Liver (tissue), 8 donors: ENCODE measurements at regions not wholly inside any gene's neighbourhood (a gene's known extent, or its start where the extent isn't known, plus 50 kb on each side); places are given as distances from the start of the nearest gene placed in this dataset.

ENCODE experiments used
- DNase-seq: peaks from one replicate; pipeline ENCODE4 v3.0.0-alpha.2; 2017; ENCODE audit warnings: low spot score
- H3K27ac ChIP-seq, 2 donors: one replicate each; pipeline ENCODE4 v1.7.0; 2013; ENCODE audit warnings: inconsistent platforms in 2 of 2, low read length in 2 of 2, control low read depth in 1 of 2, low read depth in 1 of 2, mild to moderate bottlenecking in 1 of 2
- H3K27me3 ChIP-seq, 4 donors: one replicate each; pipeline versions ENCODE4 v1.6.1 to v1.7.0; 2013; ENCODE audit warnings: low read length in 3 of 4, inconsistent platforms in 1 of 4, mild to moderate bottlenecking in 1 of 4, moderate library complexity in 1 of 4; ENCODE audit not compliant: control insufficient read depth in 4 of 4, insufficient read depth in 4 of 4
- H3K36me3 ChIP-seq, 4 donors: one replicate each; pipeline versions ENCODE4 v1.6.1 to v1.7.0; 2013; ENCODE audit warnings: low read length in 3 of 4, mild to moderate bottlenecking in 3 of 4, low read depth in 1 of 4, moderate library complexity in 1 of 4; ENCODE audit not compliant: control insufficient read depth in 4 of 4, insufficient read depth in 3 of 4
- H3K4me1 ChIP-seq, 4 donors: one replicate each; pipeline versions ENCODE4 v1.6.1 to v1.7.0; 2013; ENCODE audit warnings: low read length in 3 of 4, mild to moderate bottlenecking in 3 of 4, moderate library complexity in 1 of 4; ENCODE audit not compliant: control insufficient read depth in 4 of 4, insufficient read depth in 4 of 4
- H3K4me3 ChIP-seq, 3 donors: one replicate each; pipeline versions ENCODE4 v1.6.1 to v1.7.0; 2013; ENCODE audit warnings: low read length in 3 of 3, control low read depth in 1 of 3, low read depth in 1 of 3, mild to moderate bottlenecking in 1 of 3
- H3K9ac ChIP-seq, 2 donors: one replicate each; pipeline ENCODE4 v1.7.0; 2013; ENCODE audit warnings: low read length in 2 of 2, mild to moderate bottlenecking in 2 of 2, moderate library complexity in 2 of 2, control low read depth in 1 of 2, low read depth in 1 of 2
- H3K9me3 ChIP-seq, 4 donors: one replicate each; pipeline versions ENCODE4 v1.6.1 to v1.7.0; 2013; ENCODE audit warnings: low read length in 3 of 4; ENCODE audit not compliant: control insufficient read depth in 4 of 4
- EGR1 ChIP-seq, 2 donors: IDR thresholded peaks; 2 replicates each; pipeline ENCODE4 v1.6.1; 2016 to 2018; ENCODE audit warnings: antibody characterized with exemption in 2 of 2, low read depth in 2 of 2
- FOXA1 ChIP-seq: IDR thresholded peaks from 2 replicates; pipeline ENCODE4 v1.6.1; 2016; ENCODE audit warnings: antibody characterized with exemption
- FOXA2 ChIP-seq: IDR thresholded peaks from 2 replicates; pipeline ENCODE4 v1.6.1; 2016; ENCODE audit warnings: antibody characterized with exemption
- GABPA ChIP-seq, 2 donors: IDR thresholded peaks in 1 of 2; conservative IDR thresholded peaks in 1 of 2; 2 replicates each; pipeline ENCODE4 v1.6.1; 2016; ENCODE audit warnings: antibody characterized with exemption in 2 of 2, mild to moderate bottlenecking in 1 of 2, moderate library complexity in 1 of 2
- HNF4A ChIP-seq, 2 donors: conservative IDR thresholded peaks; 2 replicates each; pipeline ENCODE4 v1.6.1; 2016; ENCODE audit warnings: antibody characterized with exemption in 2 of 2, mild to moderate bottlenecking in 2 of 2
- HNF4G ChIP-seq: IDR thresholded peaks from 2 replicates; pipeline ENCODE4 v1.6.1; 2016; ENCODE audit warnings: antibody characterized with exemption
- JUND ChIP-seq, 2 donors: IDR thresholded peaks; 2 replicates each; pipeline ENCODE4 v1.6.1; 2016; ENCODE audit warnings: antibody characterized with exemption in 2 of 2
- MAX ChIP-seq: IDR thresholded peaks from 2 replicates; pipeline ENCODE4 v1.6.1; 2016; ENCODE audit warnings: antibody characterized with exemption
- NR2F2 ChIP-seq: IDR thresholded peaks from 2 replicates; pipeline ENCODE4 v1.6.1; 2016; ENCODE audit warnings: antibody characterized with exemption
- RAD21 ChIP-seq, 2 donors: IDR thresholded peaks; 2 replicates each; pipeline ENCODE4 v1.6.1; 2016; ENCODE audit warnings: antibody characterized with exemption in 2 of 2, mild to moderate bottlenecking in 2 of 2
- REST ChIP-seq: IDR thresholded peaks from 2 replicates; pipeline ENCODE4 v1.6.1; 2016; ENCODE audit warnings: antibody characterized with exemption, mild to moderate bottlenecking
- RXRA ChIP-seq, 2 donors: IDR thresholded peaks; 2 replicates each; pipeline ENCODE4 v1.6.1; 2017 to 2018; ENCODE audit warnings: antibody characterized with exemption in 2 of 2, mild to moderate bottlenecking in 1 of 2
- SP1 ChIP-seq: IDR thresholded peaks from 2 replicates; pipeline ENCODE4 v1.6.1; 2018; ENCODE audit warnings: antibody characterized with exemption, mild to moderate bottlenecking
- TAF1 ChIP-seq: conservative IDR thresholded peaks from 2 replicates; pipeline ENCODE4 v1.6.1; 2016; ENCODE audit warnings: antibody characterized with exemption, mild to moderate bottlenecking
- YY1 ChIP-seq: IDR thresholded peaks from 2 replicates; pipeline ENCODE4 v1.6.1; 2016; ENCODE audit warnings: antibody characterized with exemption, mild to moderate bottlenecking
- ZBTB33 ChIP-seq: IDR thresholded peaks from 2 replicates; pipeline ENCODE4 v1.6.1; 2016; ENCODE audit warnings: antibody characterized with exemption
- WGBS: extraction: QIAGEN DNeasy Blood & Tissue Kit; methylation state at CpG from one replicate; pipeline ENCODE4 v1.1.7; 2013; 5-methylcytosine and 5-hydroxymethylcytosine counted together
- TF ChIP-seq, protein P1 (sequence below): fragments of 150-350 bp; IDR thresholded peaks from 2 replicates; pipeline ENCODE4 v1.5.1; 2017; ENCODE audit warnings: improper control_type of control experiment, low read depth, low read length; ENCODE audit not compliant: missing input control
- TF ChIP-seq, protein P2 (sequence below): IDR thresholded peaks from 2 replicates; pipeline ENCODE4 v1.6.1; 2016; ENCODE audit warnings: antibody characterized with exemption
- donor health status: healthy.
- donor health status: healthy.
- donor health status: healthy.
- donor health status: healthy.
- donor health status: healthy.

DNA sequence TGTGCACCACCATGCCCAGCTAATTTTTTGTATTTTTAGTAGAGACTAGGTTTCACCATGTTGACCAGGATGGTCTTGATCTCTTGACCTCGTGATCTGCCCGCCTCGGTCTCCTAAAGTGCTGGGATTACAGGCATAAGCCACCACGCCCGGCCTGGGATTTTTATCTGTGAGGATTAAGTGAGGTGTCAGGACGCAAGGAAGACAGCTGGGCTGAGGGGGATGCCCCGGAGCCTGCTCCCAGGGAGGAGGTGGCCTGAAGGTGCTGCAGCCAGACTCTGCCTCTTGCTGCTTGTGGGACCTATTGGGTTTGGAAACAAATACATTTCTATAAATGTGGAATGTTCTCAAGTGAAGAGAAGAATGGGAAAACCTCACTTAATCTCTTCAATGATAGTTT, 131.6 kb downstream of the OLFM4 start:
- H3K4me3 ChIP-seq: no peak overlapping the region
- no peaks in the 10 kb centered on the region for H3K36me3 ChIP-seq
- H3K9me3 ChIP-seq: no peaks in the 10 kb centered on the region
- no peak overlapping the region for H3K27ac ChIP-seq
- TF ChIP-seq FOXA1 (no peak), HNF4G (no peak), NR2F2 (no peak), YY1 (no peak), GABPA (IDR thresholded peaks at IDR 0.05 in 1 of 2, conservative IDR thresholded peaks at IDR 0.05 in 1 of 2) (no peak), JUND (IDR thresholded peaks at IDR 0.05) (no peak), RXRA (IDR thresholded peaks at IDR 0.05) (no peak), FOXA2 (no peak), REST (no peak), MAX (no peak), EGR1 (IDR thresholded peaks at IDR 0.05; ENCODE audit: low read depth in 2 of 2) (no peak), RAD21 (IDR thresholded peaks at IDR 0.05) (no peak), TAF1 (no peak)
- TF ChIP-seq, protein P1, sequence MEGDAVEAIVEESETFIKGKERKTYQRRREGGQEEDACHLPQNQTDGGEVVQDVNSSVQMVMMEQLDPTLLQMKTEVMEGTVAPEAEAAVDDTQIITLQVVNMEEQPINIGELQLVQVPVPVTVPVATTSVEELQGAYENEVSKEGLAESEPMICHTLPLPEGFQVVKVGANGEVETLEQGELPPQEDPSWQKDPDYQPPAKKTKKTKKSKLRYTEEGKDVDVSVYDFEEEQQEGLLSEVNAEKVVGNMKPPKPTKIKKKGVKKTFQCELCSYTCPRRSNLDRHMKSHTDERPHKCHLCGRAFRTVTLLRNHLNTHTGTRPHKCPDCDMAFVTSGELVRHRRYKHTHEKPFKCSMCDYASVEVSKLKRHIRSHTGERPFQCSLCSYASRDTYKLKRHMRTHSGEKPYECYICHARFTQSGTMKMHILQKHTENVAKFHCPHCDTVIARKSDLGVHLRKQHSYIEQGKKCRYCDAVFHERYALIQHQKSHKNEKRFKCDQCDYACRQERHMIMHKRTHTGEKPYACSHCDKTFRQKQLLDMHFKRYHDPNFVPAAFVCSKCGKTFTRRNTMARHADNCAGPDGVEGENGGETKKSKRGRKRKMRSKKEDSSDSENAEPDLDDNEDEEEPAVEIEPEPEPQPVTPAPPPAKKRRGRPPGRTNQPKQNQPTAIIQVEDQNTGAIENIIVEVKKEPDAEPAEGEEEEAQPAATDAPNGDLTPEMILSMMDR: no peak
- TF ChIP-seq, protein P2, sequence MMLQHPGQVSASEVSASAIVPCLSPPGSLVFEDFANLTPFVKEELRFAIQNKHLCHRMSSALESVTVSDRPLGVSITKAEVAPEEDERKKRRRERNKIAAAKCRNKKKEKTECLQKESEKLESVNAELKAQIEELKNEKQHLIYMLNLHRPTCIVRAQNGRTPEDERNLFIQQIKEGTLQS: no peak
- H3K9ac ChIP-seq: no peak overlapping the region
- H3K4me1 ChIP-seq: no peaks in the 10 kb centered on the region
- DNase-seq: no peak
- H3K27me3 ChIP-seq: peaks cover 0 to 2% (median 0%) of the 10 kb centered on the region in 4 donors
- 64% methylated on average over 7 of the region's 7 CpGs for WGBS

- no peak for DNase-seq
- Histone ChIP-seq H3K27me3 (no peaks in the 10 kb centered on the region), H3K9ac (no peak overlapping the region), H3K4me3 (no peak overlapping the region), H3K9me3 (peaks cover 0 to 1% (median 0%) of the 10 kb centered on the region in 4 donors), H3K4me1 (no peaks in the 10 kb centered on the region), H3K36me3 (no peaks in the 10 kb centered on the region), H3K27ac (no peak overlapping the region)
- WGBS: 41% methylated on average over 1 of the region's 1 CpG
- no peak for TF ChIP-seq TAF1
- no peak for TF ChIP-seq YY1
- TF ChIP-seq HNF4A (conservative IDR thresholded peaks at IDR 0.05): no peak
- TF ChIP-seq SP1: no peak
- no peak for TF ChIP-seq REST
- no peak for TF ChIP-seq RXRA (IDR thresholded peaks at IDR 0.05)
- no peak for TF ChIP-seq EGR1 (IDR thresholded peaks at IDR 0.05; ENCODE audit: low read depth in 2 of 2)
- TF ChIP-seq MAX: no peak
- TF ChIP-seq ZBTB33: no peak
- no peak for TF ChIP-seq GABPA (IDR thresholded peaks at IDR 0.05 in 1 of 2, conservative IDR thresholded peaks at IDR 0.05 in 1 of 2)
- no peak for TF ChIP-seq FOXA2
- TF ChIP-seq, protein P2: no peak
- no peak for TF ChIP-seq RAD21 (IDR thresholded peaks at IDR 0.05)
Measured at GRCh38 chr13:53161251-53161650, 132.6 kb downstream of the OLFM4 start.
